Astrocyte (in vitro differentiated cells and primary cell): ENCODE measurements at regions not wholly inside any gene's neighbourhood (a gene's known extent, or its start where the extent isn't known, plus 50 kb on each side); places are given as distances from the start of the nearest gene placed in this dataset.
"Not testable (repeated sequence)": the region's sequence is repeated elsewhere in the genome, so short reads cannot be mapped to it uniquely, and the experiment has no call there.

Source experiments
- DNase-seq: peaks from one replicate; pipeline ENCODE4 v3.0.0-alpha.2; 2010; ENCODE audit warnings: low read depth
- FAIRE-seq: peaks from 2 replicates; lab custom pipeline; 2011; peaks lifted over from hg19 to GRCh38; lab: Jason Lieb, UNC
- H2AFZ ChIP-seq: 2 replicates; pipeline ENCODE4 v1.6.0; 2012; ENCODE audit warnings: low read depth, low read length, inconsistent platforms
- H3K27ac ChIP-seq: 2 replicates; pipeline ENCODE4 v1.5.1; 2011; ENCODE audit warnings: low read depth, low read length, inconsistent platforms
- H3K27me3 ChIP-seq: 2 replicates; pipeline ENCODE4 v1.6.0; 2011; ENCODE audit warnings: low read length, inconsistent platforms; ENCODE audit not compliant: insufficient read depth
- H3K36me3 ChIP-seq: 2 replicates; pipeline ENCODE4 v1.5.1; 2011; ENCODE audit warnings: low read length, inconsistent platforms; ENCODE audit not compliant: insufficient read depth
- H3K4me1 ChIP-seq: 2 replicates; pipeline ENCODE4 v1.5.1; 2011; ENCODE audit warnings: low read length, inconsistent platforms; ENCODE audit not compliant: insufficient read depth
- H3K4me2 ChIP-seq: 2 replicates; pipeline ENCODE4 v1.6.0; 2012; ENCODE audit warnings: low read length, inconsistent platforms
- H3K4me3 ChIP-seq: 2 replicates; pipeline ENCODE4 v1.5.1; 2011; ENCODE audit warnings: low read depth, mild to moderate bottlenecking, low read length, inconsistent platforms; ENCODE audit not compliant: insufficient read depth
- H3K79me2 ChIP-seq: 2 replicates; pipeline ENCODE4 v1.6.0; 2012; ENCODE audit warnings: mild to moderate bottlenecking, low read length, inconsistent platforms; ENCODE audit not compliant: insufficient read depth
- H3K9ac ChIP-seq: 2 replicates; pipeline ENCODE4 v1.6.0; 2012; ENCODE audit warnings: mild to moderate bottlenecking, low read length, inconsistent platforms
- H3K9me3 ChIP-seq: 2 replicates; pipeline ENCODE4 v1.5.1; 2012; ENCODE audit warnings: low read depth, mild to moderate bottlenecking, low read length, inconsistent platforms; ENCODE audit not compliant: insufficient read depth
- H4K20me1 ChIP-seq: 2 replicates; pipeline ENCODE4 v1.6.0; 2012; ENCODE audit warnings: low read length, inconsistent platforms; ENCODE audit not compliant: insufficient read depth
- H3K27ac Mint-ChIP-seq: one replicate; pipeline ENCODE4 v1.8.0; 2021; ENCODE audit warnings: mild to moderate bottlenecking, mixed read lengths; ENCODE audit not compliant: unreplicated experiment
- H3K27me3 Mint-ChIP-seq: one replicate; pipeline ENCODE4 v1.8.0; 2021; ENCODE audit warnings: low read depth, mixed read lengths; ENCODE audit not compliant: unreplicated experiment
- H3K36me3 Mint-ChIP-seq: one replicate; pipeline ENCODE4 v1.8.0; 2021; ENCODE audit warnings: low read depth, mixed read lengths; ENCODE audit not compliant: unreplicated experiment
- H3K4me1 Mint-ChIP-seq: one replicate; pipeline ENCODE4 v1.8.0; 2021; ENCODE audit warnings: low read depth, mixed read lengths; ENCODE audit not compliant: unreplicated experiment
- H3K4me3 Mint-ChIP-seq: one replicate; pipeline ENCODE4 v1.8.0; 2021; ENCODE audit warnings: mild to moderate bottlenecking, moderate library complexity, mixed read lengths; ENCODE audit not compliant: unreplicated experiment
- H3K9me3 Mint-ChIP-seq: one replicate; pipeline ENCODE4 v1.8.0; 2021; ENCODE audit warnings: mild to moderate bottlenecking, mixed read lengths; ENCODE audit not compliant: unreplicated experiment
- EZH2 ChIP-seq: IDR thresholded peaks from 2 replicates; pipeline ENCODE4 v1.6.1; 2012; ENCODE audit warnings: mild to moderate bottlenecking, low read length, inconsistent platforms; ENCODE audit not compliant: insufficient read depth
- TF ChIP-seq, protein P1 (sequence below): IDR thresholded peaks from 2 replicates; pipeline ENCODE4 v1.5.1; 2011; ENCODE audit warnings: low read depth, mild to moderate bottlenecking, inconsistent platforms, low read length, moderate library complexity; ENCODE audit not compliant: insufficient read depth

DNA sequence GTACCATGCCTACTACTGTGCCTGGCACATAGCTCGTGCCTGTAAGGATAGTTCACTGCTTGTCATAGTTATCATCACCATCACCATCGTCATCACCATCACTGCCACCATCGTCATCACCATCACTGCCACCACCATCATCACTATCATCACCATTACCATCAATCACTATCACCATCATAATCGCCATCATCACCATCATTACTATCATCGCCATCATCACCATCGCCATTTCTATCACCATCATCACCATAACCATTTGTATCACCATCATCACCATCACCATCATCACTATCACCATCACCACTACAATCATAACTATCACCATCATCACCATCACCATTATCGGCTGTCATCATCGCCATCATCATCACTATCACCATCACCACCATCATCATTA, 107.1 kb downstream of the TUBA3C start:
- peaks cover 15% of the 10 kb centered on the region for H3K9me3 ChIP-seq
- H3K79me2 ChIP-seq: no peaks in the 10 kb centered on the region
- Mint-ChIP-seq H3K27ac (no peak overlapping the region), H3K4me1 (no peaks in the 10 kb centered on the region), H3K9me3 (peaks cover 18% of the 10 kb centered on the region), H3K27me3 (no peaks in the 10 kb centered on the region), H3K36me3 (no peaks in the 10 kb centered on the region), H3K4me3 (no peak overlapping the region)
- DNase-seq (no peak), FAIRE-seq (no peak)
- no peaks in the 10 kb centered on the region for H3K4me1 ChIP-seq
- H4K20me1 ChIP-seq: no peaks in the 10 kb centered on the region
- H3K9ac ChIP-seq: no peak overlapping the region
- H2AFZ ChIP-seq: no peak overlapping the region
- H3K27ac ChIP-seq: no peak overlapping the region
- H3K36me3 ChIP-seq: no peaks in the 10 kb centered on the region
- no peaks in the 10 kb centered on the region for H3K27me3 ChIP-seq
- H3K4me2 ChIP-seq: no peak overlapping the region
- TF ChIP-seq, protein P1, sequence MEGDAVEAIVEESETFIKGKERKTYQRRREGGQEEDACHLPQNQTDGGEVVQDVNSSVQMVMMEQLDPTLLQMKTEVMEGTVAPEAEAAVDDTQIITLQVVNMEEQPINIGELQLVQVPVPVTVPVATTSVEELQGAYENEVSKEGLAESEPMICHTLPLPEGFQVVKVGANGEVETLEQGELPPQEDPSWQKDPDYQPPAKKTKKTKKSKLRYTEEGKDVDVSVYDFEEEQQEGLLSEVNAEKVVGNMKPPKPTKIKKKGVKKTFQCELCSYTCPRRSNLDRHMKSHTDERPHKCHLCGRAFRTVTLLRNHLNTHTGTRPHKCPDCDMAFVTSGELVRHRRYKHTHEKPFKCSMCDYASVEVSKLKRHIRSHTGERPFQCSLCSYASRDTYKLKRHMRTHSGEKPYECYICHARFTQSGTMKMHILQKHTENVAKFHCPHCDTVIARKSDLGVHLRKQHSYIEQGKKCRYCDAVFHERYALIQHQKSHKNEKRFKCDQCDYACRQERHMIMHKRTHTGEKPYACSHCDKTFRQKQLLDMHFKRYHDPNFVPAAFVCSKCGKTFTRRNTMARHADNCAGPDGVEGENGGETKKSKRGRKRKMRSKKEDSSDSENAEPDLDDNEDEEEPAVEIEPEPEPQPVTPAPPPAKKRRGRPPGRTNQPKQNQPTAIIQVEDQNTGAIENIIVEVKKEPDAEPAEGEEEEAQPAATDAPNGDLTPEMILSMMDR: no peak
- TF ChIP-seq EZH2: no peak
- H3K4me3 ChIP-seq: no peak overlapping the region

DNA sequence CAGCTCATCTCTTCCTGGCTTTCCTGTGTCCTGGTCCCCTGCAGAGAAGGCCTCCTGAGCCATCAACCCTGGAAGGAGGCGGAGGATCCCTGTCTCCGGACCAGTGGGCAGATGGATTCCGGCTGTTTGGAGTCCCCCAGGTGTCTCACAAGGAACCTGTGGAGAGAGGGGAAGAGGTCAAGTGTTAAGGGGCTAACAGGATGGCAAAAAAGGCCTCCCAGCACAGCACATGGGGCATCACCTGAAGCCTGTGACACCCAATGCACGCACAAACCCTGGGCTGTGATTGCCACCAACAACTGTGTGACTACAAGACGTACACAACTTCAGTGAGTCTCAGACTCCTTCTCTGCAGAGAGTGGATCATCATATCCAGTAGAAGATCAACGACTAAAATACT, 107.5 kb downstream of the TUBA3C start:
- H3K27me3 ChIP-seq, H3K36me3 Mint-ChIP-seq, H3K4me2 ChIP-seq, H3K27ac ChIP-seq, H2AFZ ChIP-seq, H3K4me1 ChIP-seq, H3K79me2 ChIP-seq, H3K27me3 Mint-ChIP-seq, FAIRE-seq, H3K9ac ChIP-seq, H3K4me3 Mint-ChIP-seq, H3K4me3 ChIP-seq, H3K4me1 Mint-ChIP-seq, H3K36me3 ChIP-seq, DNase-seq, H3K27ac Mint-ChIP-seq, H4K20me1 ChIP-seq: not testable (repeated sequence)
- H3K9me3 Mint-ChIP-seq: peaks cover 19% of the 10 kb centered on the region
- H3K9me3 ChIP-seq: peaks cover 15% of the 10 kb centered on the region

DNA sequence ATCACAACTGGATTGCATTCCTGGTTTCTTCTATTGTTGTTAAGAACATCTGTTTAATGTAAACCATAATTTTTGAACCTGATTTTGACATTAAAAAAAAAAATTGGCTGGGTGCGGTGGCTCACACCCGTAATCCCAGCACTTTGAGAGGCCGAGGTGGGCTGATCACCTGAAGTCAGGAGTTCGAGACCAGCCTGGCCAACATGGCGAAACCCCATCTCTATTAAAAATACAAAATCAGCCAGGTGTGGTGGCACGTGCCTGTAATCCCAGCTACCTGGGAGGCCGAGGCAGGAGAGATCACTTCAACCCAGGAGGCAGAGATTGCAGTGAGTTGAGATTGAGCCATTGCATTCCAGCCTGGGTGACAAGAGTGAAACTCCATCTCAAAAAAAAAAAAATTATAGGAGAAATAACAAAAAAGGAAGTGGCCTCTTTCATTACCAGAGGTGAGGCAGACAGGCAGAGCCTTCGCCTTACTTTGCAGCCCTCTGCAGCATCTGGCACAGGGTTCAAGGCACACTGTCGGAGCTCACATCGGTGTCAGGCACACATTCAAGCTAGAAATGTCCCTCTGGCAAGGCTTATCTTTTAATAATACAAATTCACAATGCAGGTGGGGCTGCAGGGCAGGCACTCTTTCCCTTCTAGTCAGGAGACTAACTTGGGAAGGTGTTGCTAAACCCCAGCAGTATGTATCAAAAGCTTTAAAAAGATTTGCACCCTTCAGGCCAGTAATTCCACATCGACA, 108.5 kb downstream of the TUBA3C start:
- not testable (repeated sequence) for H3K36me3 Mint-ChIP-seq, H3K4me3 ChIP-seq, FAIRE-seq, H3K4me1 ChIP-seq, H2AFZ ChIP-seq, H3K27me3 ChIP-seq, DNase-seq, H3K4me1 Mint-ChIP-seq, H3K27me3 Mint-ChIP-seq, H3K27ac Mint-ChIP-seq, H4K20me1 ChIP-seq, H3K4me2 ChIP-seq, H3K4me3 Mint-ChIP-seq, H3K27ac ChIP-seq, H3K9ac ChIP-seq, H3K36me3 ChIP-seq, H3K79me2 ChIP-seq
- H3K9me3 Mint-ChIP-seq: peaks cover 19% of the 10 kb centered on the region
- H3K9me3 ChIP-seq: peaks cover 19% of the 10 kb centered on the region
